D721Med (cell line): ENCODE measurements at regions not wholly inside any gene's neighbourhood (a gene's known extent, or its start where the extent isn't known, plus 50 kb on each side); places are given as distances from the start of the nearest gene placed in this dataset.
A peak's percentile ranks its signal among the peaks of the same experiment; 100 is the strongest.

Source experiments
- DNase-seq: peaks from one replicate; pipeline ENCODE4 v3.0.0; 2011; ENCODE audit warnings: low spot score; ENCODE audit not compliant: insufficient read length
- FAIRE-seq: peaks from 2 replicates; lab custom pipeline; 2011; peaks lifted over from hg19 to GRCh38; lab: Jason Lieb, UNC
- TF ChIP-seq, protein P1 (sequence below): IDR thresholded peaks from 2 replicates; pipeline ENCODE4 v1.5.1; 2012; ENCODE audit warnings: mild to moderate bottlenecking, control low read depth; ENCODE audit not compliant: insufficient read depth; ENCODE audit errors: missing control alignments

DNA sequence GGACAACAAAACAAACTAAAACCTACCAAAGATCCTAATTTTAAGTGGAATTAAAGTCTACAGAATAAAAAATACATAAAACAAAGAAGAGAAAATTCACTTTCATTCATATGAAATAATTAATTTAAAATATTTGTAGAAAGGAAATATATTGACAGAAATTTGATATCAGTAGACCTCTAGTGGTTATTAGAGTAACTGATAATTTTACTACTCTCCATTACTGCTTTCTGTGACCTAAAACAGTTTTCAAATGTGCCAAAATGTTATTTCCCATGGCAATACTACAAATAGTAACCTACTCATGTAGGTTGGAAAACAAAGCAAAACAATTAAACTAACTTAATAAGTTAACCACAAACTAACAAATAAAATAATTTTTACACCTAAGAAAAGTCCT, 147.1 kb downstream of the NOL4 start:
- FAIRE-seq, result peak; percentile 21
- TF ChIP-seq, protein P1, sequence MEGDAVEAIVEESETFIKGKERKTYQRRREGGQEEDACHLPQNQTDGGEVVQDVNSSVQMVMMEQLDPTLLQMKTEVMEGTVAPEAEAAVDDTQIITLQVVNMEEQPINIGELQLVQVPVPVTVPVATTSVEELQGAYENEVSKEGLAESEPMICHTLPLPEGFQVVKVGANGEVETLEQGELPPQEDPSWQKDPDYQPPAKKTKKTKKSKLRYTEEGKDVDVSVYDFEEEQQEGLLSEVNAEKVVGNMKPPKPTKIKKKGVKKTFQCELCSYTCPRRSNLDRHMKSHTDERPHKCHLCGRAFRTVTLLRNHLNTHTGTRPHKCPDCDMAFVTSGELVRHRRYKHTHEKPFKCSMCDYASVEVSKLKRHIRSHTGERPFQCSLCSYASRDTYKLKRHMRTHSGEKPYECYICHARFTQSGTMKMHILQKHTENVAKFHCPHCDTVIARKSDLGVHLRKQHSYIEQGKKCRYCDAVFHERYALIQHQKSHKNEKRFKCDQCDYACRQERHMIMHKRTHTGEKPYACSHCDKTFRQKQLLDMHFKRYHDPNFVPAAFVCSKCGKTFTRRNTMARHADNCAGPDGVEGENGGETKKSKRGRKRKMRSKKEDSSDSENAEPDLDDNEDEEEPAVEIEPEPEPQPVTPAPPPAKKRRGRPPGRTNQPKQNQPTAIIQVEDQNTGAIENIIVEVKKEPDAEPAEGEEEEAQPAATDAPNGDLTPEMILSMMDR, result no peak
- DNase-seq, result no peak

DNA sequence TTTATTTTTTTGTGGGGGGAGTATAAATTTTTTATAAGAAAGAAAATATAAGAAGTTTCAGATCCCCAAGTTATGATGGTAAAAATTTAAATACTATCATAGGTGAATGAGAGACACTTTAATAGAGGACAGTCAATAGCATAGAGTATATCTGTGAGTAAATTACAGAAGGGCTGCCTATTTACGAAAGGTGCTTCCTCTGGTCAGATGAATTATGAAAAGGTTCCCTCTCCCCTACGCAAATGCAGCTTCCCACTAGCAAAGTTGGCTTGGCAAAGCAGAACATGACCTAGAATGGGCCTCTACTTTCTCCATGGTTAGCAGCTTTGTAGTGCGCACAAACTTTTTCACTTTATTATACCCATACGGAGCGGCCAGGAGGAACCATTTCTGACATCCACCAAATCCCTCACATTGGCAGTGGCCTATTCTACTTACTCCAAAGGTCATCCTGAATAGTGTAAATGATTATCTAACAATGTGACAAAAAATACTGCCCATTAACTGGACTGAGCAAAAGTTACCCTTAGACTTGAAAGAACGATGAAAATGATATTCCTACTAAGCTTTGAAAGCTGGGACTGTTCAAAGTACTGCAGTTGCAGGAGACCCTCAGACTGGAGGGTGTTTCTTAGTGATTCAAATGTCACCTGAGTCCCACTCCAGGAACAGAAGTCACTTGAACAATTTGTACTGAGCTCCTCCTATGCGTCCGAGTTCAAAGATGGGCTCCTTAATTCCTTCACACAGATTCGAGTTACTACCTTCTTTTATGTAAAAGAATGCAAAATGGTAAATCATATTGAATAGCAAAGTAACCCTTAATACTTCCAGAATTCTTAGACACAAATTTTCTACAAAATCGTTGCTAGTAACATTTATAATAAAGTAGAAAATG, 148.5 kb downstream of the NOL4 start:
- peak; percentile 92 for FAIRE-seq
- TF ChIP-seq, protein P1, result no peak
- DNase-seq, result no peak

DNA sequence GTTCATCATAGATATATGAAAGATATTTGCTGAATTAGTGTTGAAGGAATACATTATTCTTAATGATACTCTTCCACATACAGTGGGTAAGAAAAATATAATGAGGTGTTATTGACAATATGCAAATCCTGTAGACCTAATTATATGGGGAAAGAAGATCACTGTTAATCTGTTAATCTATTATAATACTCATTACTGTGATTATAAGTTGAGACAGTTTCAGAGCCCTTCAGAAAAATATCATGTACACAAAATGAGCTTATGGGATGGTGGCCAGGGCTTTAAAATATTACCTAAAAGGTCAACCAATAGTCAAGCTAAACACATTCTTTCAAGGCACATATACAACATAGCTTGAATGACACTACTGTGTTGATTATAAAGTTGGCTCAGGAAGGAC, 163.5 kb downstream of the NOL4 start:
- peak; percentile 97 for FAIRE-seq
- no peak for DNase-seq
- TF ChIP-seq, protein P1, result no peak

DNA sequence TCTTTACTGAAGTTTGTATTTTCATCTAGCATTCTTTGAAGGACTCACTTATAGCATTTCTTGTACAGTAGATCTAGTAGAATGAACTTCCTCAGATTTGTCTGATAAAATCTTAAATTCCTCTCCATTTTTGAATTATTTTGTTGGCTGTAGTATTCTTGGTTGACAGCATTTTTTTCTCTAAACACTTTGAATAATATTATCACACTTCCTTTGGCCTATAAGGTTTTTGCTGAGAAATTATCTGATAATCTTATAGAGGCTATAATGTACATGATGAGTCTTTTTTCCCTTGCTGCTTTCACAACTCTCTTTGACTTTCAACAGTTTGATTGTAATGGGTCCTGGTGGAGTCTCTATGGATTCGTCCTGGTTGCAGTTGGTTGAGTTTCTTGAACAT, 169.5 kb downstream of the NOL4 start:
- DNase-seq, result no peak
- TF ChIP-seq, protein P1, result no peak
- peak; percentile 32 for FAIRE-seq

DNA sequence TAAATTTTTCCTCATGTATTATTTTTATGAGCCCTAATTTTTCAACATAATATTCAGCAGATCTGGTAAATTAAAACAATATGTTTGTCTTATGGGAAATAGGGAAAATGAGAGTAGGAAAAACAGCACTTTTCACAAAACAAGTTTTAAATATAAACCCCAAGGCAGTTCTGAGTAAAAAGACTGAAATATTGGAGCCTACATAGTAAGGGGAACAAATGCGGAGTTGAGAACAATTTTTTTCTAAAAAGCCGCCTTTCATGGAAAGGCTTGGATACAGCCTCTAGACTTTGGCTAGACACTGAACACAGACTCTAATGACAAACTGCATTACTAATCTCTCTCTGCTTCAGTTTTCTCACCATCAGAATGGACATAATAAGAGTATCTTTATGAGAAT, 174.1 kb downstream of the NOL4 start:
- no peak for DNase-seq
- TF ChIP-seq, protein P1, result no peak
- peak; percentile 86 for FAIRE-seq

DNA sequence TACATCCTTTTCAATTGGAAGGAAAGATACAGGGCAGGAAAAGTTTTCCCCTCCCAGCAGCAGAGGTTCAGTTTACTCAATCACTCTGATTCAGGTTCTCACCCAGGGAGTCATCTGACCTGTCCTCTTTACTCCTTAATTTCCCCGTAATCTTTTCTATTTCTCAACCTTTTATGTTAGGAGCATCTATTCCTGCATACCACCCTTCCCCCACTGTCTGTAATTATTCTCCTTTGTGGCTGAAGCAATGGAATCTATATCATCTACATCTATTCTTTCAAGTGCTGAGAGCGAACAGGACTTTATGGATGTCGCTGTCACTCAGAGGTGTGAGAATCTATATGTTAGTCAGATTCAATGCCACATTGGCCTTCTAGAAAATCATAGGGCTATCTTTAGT, 175.2 kb downstream of the NOL4 start:
- FAIRE-seq (peak; percentile 95), DNase-seq (no peak)
- TF ChIP-seq, protein P1, result no peak

DNA sequence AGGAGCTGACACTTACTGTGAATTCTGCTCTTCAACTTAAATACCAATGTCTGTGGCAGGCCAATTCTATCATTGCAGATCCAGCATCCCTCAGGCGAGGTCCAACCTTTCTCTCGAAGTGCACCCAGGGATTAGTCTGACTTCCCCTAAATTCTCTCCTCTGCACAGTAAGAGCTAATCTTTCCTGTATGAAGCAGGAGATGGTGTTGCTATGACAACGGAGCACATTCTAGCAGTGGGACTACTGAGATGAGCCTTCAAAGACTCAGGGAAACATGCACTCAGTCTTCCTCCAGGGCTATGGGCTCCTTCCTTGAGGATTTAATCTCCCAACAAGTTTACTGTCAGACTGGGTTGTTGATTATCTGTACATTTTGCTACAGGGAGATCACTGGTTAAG, 176.3 kb downstream of the NOL4 start:
- FAIRE-seq, result peak; percentile 84
- TF ChIP-seq, protein P1, result no peak
- DNase-seq, result no peak
